Liver (tissue), 8 donors: ENCODE measurements at regions not wholly inside any gene's neighbourhood (a gene's known extent, or its start where the extent isn't known, plus 50 kb on each side); places are given as distances from the start of the nearest gene placed in this dataset.

Source experiments
- DNase-seq: peaks from one replicate; pipeline ENCODE4 v3.0.0-alpha.2; 2017; ENCODE audit warnings: low spot score
- H3K27ac ChIP-seq, 2 donors: one replicate each; pipeline ENCODE4 v1.7.0; 2013; ENCODE audit warnings: inconsistent platforms in 2 of 2, low read length in 2 of 2, control low read depth in 1 of 2, low read depth in 1 of 2, mild to moderate bottlenecking in 1 of 2
- H3K27me3 ChIP-seq, 4 donors: one replicate each; pipeline versions ENCODE4 v1.6.1 to v1.7.0; 2013; ENCODE audit warnings: low read length in 3 of 4, inconsistent platforms in 1 of 4, mild to moderate bottlenecking in 1 of 4, moderate library complexity in 1 of 4; ENCODE audit not compliant: control insufficient read depth in 4 of 4, insufficient read depth in 4 of 4
- H3K36me3 ChIP-seq, 4 donors: one replicate each; pipeline versions ENCODE4 v1.6.1 to v1.7.0; 2013; ENCODE audit warnings: low read length in 3 of 4, mild to moderate bottlenecking in 3 of 4, low read depth in 1 of 4, moderate library complexity in 1 of 4; ENCODE audit not compliant: control insufficient read depth in 4 of 4, insufficient read depth in 3 of 4
- H3K4me1 ChIP-seq, 4 donors: one replicate each; pipeline versions ENCODE4 v1.6.1 to v1.7.0; 2013; ENCODE audit warnings: low read length in 3 of 4, mild to moderate bottlenecking in 3 of 4, moderate library complexity in 1 of 4; ENCODE audit not compliant: control insufficient read depth in 4 of 4, insufficient read depth in 4 of 4
- H3K4me3 ChIP-seq, 3 donors: one replicate each; pipeline versions ENCODE4 v1.6.1 to v1.7.0; 2013; ENCODE audit warnings: low read length in 3 of 3, control low read depth in 1 of 3, low read depth in 1 of 3, mild to moderate bottlenecking in 1 of 3
- H3K9ac ChIP-seq, 2 donors: one replicate each; pipeline ENCODE4 v1.7.0; 2013; ENCODE audit warnings: low read length in 2 of 2, mild to moderate bottlenecking in 2 of 2, moderate library complexity in 2 of 2, control low read depth in 1 of 2, low read depth in 1 of 2
- H3K9me3 ChIP-seq, 4 donors: one replicate each; pipeline versions ENCODE4 v1.6.1 to v1.7.0; 2013; ENCODE audit warnings: low read length in 3 of 4; ENCODE audit not compliant: control insufficient read depth in 4 of 4
- ATF3 ChIP-seq: IDR thresholded peaks from 2 replicates; pipeline ENCODE4 v1.6.1; 2016; ENCODE audit warnings: antibody characterized with exemption
- CTCF ChIP-seq: fragments of 150-350 bp; IDR thresholded peaks from 2 replicates; pipeline ENCODE4 v1.5.1; 2017; ENCODE audit warnings: improper control_type of control experiment, low read depth, low read length; ENCODE audit not compliant: missing input control
- EGR1 ChIP-seq, 2 donors: IDR thresholded peaks; 2 replicates each; pipeline ENCODE4 v1.6.1; 2016 to 2018; ENCODE audit warnings: antibody characterized with exemption in 2 of 2, low read depth in 2 of 2
- FOXA1 ChIP-seq: IDR thresholded peaks from 2 replicates; pipeline ENCODE4 v1.6.1; 2016; ENCODE audit warnings: antibody characterized with exemption
- FOXA2 ChIP-seq: IDR thresholded peaks from 2 replicates; pipeline ENCODE4 v1.6.1; 2016; ENCODE audit warnings: antibody characterized with exemption
- GABPA ChIP-seq, 2 donors: IDR thresholded peaks in 1 of 2; conservative IDR thresholded peaks in 1 of 2; 2 replicates each; pipeline ENCODE4 v1.6.1; 2016; ENCODE audit warnings: antibody characterized with exemption in 2 of 2, mild to moderate bottlenecking in 1 of 2, moderate library complexity in 1 of 2
- HNF4A ChIP-seq, 2 donors: conservative IDR thresholded peaks; 2 replicates each; pipeline ENCODE4 v1.6.1; 2016; ENCODE audit warnings: antibody characterized with exemption in 2 of 2, mild to moderate bottlenecking in 2 of 2
- JUND ChIP-seq, 2 donors: IDR thresholded peaks; 2 replicates each; pipeline ENCODE4 v1.6.1; 2016; ENCODE audit warnings: antibody characterized with exemption in 2 of 2
- MAX ChIP-seq: IDR thresholded peaks from 2 replicates; pipeline ENCODE4 v1.6.1; 2016; ENCODE audit warnings: antibody characterized with exemption
- NR2F2 ChIP-seq: IDR thresholded peaks from 2 replicates; pipeline ENCODE4 v1.6.1; 2016; ENCODE audit warnings: antibody characterized with exemption
- RAD21 ChIP-seq, 2 donors: IDR thresholded peaks; 2 replicates each; pipeline ENCODE4 v1.6.1; 2016; ENCODE audit warnings: antibody characterized with exemption in 2 of 2, mild to moderate bottlenecking in 2 of 2
- REST ChIP-seq: IDR thresholded peaks from 2 replicates; pipeline ENCODE4 v1.6.1; 2016; ENCODE audit warnings: antibody characterized with exemption, mild to moderate bottlenecking
- RXRA ChIP-seq, 2 donors: IDR thresholded peaks; 2 replicates each; pipeline ENCODE4 v1.6.1; 2017 to 2018; ENCODE audit warnings: antibody characterized with exemption in 2 of 2, mild to moderate bottlenecking in 1 of 2
- SP1 ChIP-seq: IDR thresholded peaks from 2 replicates; pipeline ENCODE4 v1.6.1; 2018; ENCODE audit warnings: antibody characterized with exemption, mild to moderate bottlenecking
- TAF1 ChIP-seq: conservative IDR thresholded peaks from 2 replicates; pipeline ENCODE4 v1.6.1; 2016; ENCODE audit warnings: antibody characterized with exemption, mild to moderate bottlenecking
- YY1 ChIP-seq: IDR thresholded peaks from 2 replicates; pipeline ENCODE4 v1.6.1; 2016; ENCODE audit warnings: antibody characterized with exemption, mild to moderate bottlenecking
- ZBTB33 ChIP-seq: IDR thresholded peaks from 2 replicates; pipeline ENCODE4 v1.6.1; 2016; ENCODE audit warnings: antibody characterized with exemption
- WGBS: extraction: QIAGEN DNeasy Blood & Tissue Kit; methylation state at CpG from one replicate; pipeline ENCODE4 v1.1.7; 2013; 5-methylcytosine and 5-hydroxymethylcytosine counted together
- donor health status: healthy.
- donor health status: healthy.
- donor health status: healthy.
- donor health status: healthy.
- donor health status: healthy.

GRCh38 chr11:15605094-15605493 is 490.4 kb downstream of the INSC start:
- no peak for DNase-seq
- Histone ChIP-seq H3K36me3 (no peaks in the 10 kb centered on the region), H3K27me3 (no peaks in the 10 kb centered on the region), H3K4me3 (no peak overlapping the region), H3K9me3 (no peaks in the 10 kb centered on the region), H3K4me1 (no peaks in the 10 kb centered on the region), H3K9ac (no peak overlapping the region), H3K27ac (no peak overlapping the region)
- WGBS: 97% methylated on average over 2 of the region's 2 CpGs
- no peak for TF ChIP-seq FOXA2
- TF ChIP-seq TAF1: no peak
- no peak for TF ChIP-seq JUND (IDR thresholded peaks at IDR 0.05)
- TF ChIP-seq ZBTB33: no peak
- TF ChIP-seq FOXA1: no peak
- no peak for TF ChIP-seq HNF4A (conservative IDR thresholded peaks at IDR 0.05)
- no peak for TF ChIP-seq ATF3
- TF ChIP-seq CTCF: no peak
- TF ChIP-seq MAX: no peak
- TF ChIP-seq RAD21 (IDR thresholded peaks at IDR 0.05): no peak
- no peak for TF ChIP-seq REST
- TF ChIP-seq EGR1 (IDR thresholded peaks at IDR 0.05; ENCODE audit: low read depth in 2 of 2): no peak
- no peak for TF ChIP-seq YY1
- TF ChIP-seq GABPA (IDR thresholded peaks at IDR 0.05 in 1 of 2, conservative IDR thresholded peaks at IDR 0.05 in 1 of 2): no peak
- no peak for TF ChIP-seq NR2F2
- no peak for TF ChIP-seq RXRA (IDR thresholded peaks at IDR 0.05)
- TF ChIP-seq SP1: no peak
